ENCODE measurements at regions not wholly inside any gene's neighbourhood (a gene's known extent, or its start where the extent isn't known, plus 50 kb on each side); places are given as distances from the start of the nearest gene placed in this dataset.
A peak's percentile ranks its signal among the peaks of the same experiment; 100 is the strongest.

DNA sequence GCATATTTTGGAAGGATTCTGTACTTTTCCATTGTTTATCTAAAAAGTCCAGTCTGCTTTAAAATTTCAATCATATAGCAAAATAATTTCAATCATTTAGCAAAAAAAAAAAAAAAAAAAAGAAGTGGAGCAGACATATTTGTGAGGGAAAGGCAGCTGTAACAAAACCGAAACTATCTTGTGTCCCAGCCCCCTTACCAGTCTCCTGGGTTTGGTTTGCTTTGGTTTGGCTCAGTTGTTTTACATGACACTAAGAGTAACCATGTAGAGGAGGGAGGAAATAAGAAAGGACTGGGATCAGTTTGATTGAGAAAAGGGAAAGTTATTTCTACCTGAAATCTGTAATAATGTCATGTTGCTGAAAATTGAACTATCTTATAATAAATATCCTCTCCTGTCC lies 158.8 kb upstream of the GADL1 start:
- no peak overlapping the region for H3K4me3 ChIP-seq (ENCODE audit: low read length)
- TF ChIP-seq, protein P1, sequence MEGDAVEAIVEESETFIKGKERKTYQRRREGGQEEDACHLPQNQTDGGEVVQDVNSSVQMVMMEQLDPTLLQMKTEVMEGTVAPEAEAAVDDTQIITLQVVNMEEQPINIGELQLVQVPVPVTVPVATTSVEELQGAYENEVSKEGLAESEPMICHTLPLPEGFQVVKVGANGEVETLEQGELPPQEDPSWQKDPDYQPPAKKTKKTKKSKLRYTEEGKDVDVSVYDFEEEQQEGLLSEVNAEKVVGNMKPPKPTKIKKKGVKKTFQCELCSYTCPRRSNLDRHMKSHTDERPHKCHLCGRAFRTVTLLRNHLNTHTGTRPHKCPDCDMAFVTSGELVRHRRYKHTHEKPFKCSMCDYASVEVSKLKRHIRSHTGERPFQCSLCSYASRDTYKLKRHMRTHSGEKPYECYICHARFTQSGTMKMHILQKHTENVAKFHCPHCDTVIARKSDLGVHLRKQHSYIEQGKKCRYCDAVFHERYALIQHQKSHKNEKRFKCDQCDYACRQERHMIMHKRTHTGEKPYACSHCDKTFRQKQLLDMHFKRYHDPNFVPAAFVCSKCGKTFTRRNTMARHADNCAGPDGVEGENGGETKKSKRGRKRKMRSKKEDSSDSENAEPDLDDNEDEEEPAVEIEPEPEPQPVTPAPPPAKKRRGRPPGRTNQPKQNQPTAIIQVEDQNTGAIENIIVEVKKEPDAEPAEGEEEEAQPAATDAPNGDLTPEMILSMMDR (IDR thresholded peaks at IDR 0.05; ENCODE audit: insufficient read depth, low read depth, low read length, missing control alignments), result no peak
- DNase-seq (ENCODE audit: low read depth), result no peak

GRCh38 chr3:31054032-31054431 lies 159.6 kb upstream of the GADL1 start:
- no peak overlapping the region for H3K4me3 ChIP-seq (ENCODE audit: low read length)
- peak; percentile 22 for DNase-seq (ENCODE audit: low read depth)
- TF ChIP-seq, protein P1 (IDR thresholded peaks at IDR 0.05; ENCODE audit: insufficient read depth, low read depth, low read length, missing control alignments), result no peak

- no peak for DNase-seq (ENCODE audit: low read depth)
- TF ChIP-seq, protein P1 (IDR thresholded peaks at IDR 0.05; ENCODE audit: insufficient read depth, low read depth, low read length, missing control alignments), result no peak
- H3K4me3 ChIP-seq (ENCODE audit: low read length), result no peak overlapping the region
These were observed 161.3 kb upstream of the GADL1 start for GRCh38 chr3:31055757-31056156.

- DNase-seq (ENCODE audit: low read depth), result no peak
- TF ChIP-seq, protein P1 (IDR thresholded peaks at IDR 0.05; ENCODE audit: insufficient read depth, low read depth, low read length, missing control alignments), result no peak
- no peak overlapping the region for H3K4me3 ChIP-seq (ENCODE audit: low read length)
These were observed 163.4 kb upstream of the GADL1 start for GRCh38 chr3:31057891-31058290.

- H3K4me3 ChIP-seq (ENCODE audit: low read length), result no peak overlapping the region
- DNase-seq (ENCODE audit: low read depth), result peak; percentile 11
- TF ChIP-seq, protein P1 (IDR thresholded peaks at IDR 0.05; ENCODE audit: insufficient read depth, low read depth, low read length, missing control alignments), result no peak
These were observed 169.6 kb upstream of the GADL1 start for GRCh38 chr3:31064021-31064420.

DNA sequence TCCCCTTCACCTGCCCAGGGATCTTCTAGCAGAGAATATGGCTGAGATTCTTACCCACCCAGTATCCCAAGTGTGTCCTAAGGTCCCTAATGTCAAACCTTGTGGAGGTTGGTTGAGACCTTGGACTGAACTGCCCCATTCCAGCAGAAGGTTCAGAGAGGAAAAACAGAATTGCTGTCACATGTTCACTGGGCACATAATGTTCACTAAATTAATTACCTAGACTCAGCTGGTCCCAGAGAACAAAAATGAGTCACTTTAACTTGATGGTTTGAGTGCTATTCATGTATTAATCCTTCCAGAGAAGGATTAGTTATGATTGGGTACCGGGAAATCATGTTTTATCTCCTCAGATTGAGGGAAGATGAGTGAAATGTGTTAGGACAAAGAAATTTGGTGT lies 171.3 kb upstream of the GADL1 start:
- no peak for DNase-seq (ENCODE audit: low read depth)
- TF ChIP-seq, protein P1 (IDR thresholded peaks at IDR 0.05; ENCODE audit: insufficient read depth, low read depth, low read length, missing control alignments), result no peak
- no peak overlapping the region for H3K4me3 ChIP-seq (ENCODE audit: low read length)

DNA sequence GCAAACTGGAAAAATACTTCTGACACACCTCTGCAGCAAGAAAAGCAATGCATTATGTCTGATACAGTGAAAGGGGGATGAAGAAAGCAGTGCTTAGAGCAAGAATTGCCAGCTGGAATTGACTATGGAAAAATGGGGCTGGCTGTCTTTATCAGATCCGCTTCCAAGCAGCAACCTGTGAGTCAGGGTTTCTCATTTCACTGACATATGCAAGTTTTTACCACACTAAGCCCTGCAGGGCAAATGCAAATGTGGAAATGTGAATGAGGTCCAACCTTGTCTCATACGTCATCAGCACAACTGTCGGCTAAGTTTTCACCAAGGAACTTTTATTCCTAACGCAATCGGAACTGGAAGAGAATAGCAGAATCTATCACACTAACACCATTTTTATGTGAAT lies 172.5 kb upstream of the GADL1 start:
- peak; percentile 98 for DNase-seq (ENCODE audit: low read depth)
- TF ChIP-seq, protein P1 (IDR thresholded peaks at IDR 0.05; ENCODE audit: insufficient read depth, low read depth, low read length, missing control alignments), result no peak

More for the DNA sequence above, 172.5 kb upstream of the GADL1 start:
- no peak overlapping the region for H3K4me3 ChIP-seq (ENCODE audit: low read length)

Data from epithelial cell of esophagus (primary cell).